ENCODE measurements at regions not wholly inside any gene's neighbourhood (a gene's known extent, or its start where the extent isn't known, plus 50 kb on each side); places are given as distances from the start of the nearest gene placed in this dataset.
A peak's percentile ranks its signal among the peaks of the same experiment; 100 is the strongest.

GRCh38 chr4:173699841-173700475 lies 169.9 kb upstream of the HAND2 start:
- H3K4me1 Mint-ChIP-seq, result no peaks in the 10 kb centered on the region
- H3K4me3 Mint-ChIP-seq, result no peak overlapping the region
- no peak overlapping the region for H3K27ac Mint-ChIP-seq
- no peaks in the 10 kb centered on the region for H3K36me3 Mint-ChIP-seq
- H3K9me3 Mint-ChIP-seq, result no peaks in the 10 kb centered on the region
- ATAC-seq (no peak), DNase-seq (ENCODE audit: low spot score in 2 of 2) (no peak)

DNA sequence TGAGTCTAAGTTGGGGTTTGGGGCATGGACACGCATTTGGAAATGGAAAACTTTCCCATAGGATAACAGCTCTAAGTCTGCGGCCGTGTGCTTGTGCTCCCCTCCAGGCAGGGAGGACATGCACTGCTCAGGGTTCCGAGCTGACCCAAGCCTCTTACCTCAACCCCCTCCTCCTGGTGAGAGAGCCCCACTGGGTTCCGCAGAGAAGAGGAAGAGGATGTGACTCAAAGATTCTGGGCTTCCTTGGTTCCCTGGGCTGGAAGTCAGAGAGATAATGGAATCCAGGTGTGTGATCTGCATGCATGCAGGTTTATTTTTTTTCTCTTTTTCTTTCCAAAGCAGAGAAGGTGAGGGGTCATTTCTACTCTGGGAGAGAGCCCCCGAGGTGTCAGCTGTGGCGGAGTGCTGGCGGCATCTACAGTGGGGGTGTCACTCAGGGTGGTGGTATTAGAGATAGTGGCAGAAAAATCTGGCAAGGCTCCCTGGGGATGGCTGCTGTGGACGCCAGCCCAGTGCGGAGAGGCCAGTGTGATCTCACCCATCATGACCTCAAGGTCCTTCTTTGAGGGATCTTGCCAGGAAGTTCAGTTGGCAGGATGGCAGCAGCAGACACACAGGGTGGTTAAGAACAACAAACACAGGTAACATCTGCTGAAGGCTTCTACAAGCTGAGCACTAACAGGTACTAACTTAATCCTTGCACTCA lies 168.7 kb upstream of the HAND2 start:
- Mint-ChIP-seq H3K36me3 (no peaks in the 10 kb centered on the region), H3K27ac (no peak overlapping the region), H3K9me3 (no peaks in the 10 kb centered on the region), H3K4me3 (no peak overlapping the region), H3K4me1 (no peaks in the 10 kb centered on the region)
- DNase-seq (ENCODE audit: low spot score in 2 of 2) (no peak), ATAC-seq (peak; percentile 19)

DNA sequence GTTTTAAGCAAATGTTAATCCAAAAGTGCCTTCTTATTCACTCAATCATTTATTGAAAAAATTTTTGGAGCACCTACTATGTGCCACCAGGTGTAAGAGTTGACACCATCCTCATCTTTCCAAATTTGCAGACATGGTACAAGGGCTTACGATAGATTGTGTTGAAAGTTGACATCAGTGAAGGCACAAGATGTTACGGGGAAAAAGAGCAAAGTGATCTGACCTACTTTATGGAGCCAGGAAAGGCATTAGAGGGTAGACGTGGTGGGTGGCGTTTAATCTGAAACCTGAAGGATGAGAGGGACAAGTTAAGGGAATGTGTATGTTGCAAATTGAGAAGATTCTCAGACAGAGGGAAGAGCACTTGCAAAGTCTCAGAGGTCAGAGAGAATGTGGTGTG lies 167.8 kb upstream of the HAND2 start:
- Mint-ChIP-seq H3K9me3 (no peaks in the 10 kb centered on the region), H3K36me3 (no peaks in the 10 kb centered on the region), H3K4me1 (no peaks in the 10 kb centered on the region), H3K27ac (no peak overlapping the region), H3K4me3 (no peak overlapping the region)
- ATAC-seq, result no peak
- no peak for DNase-seq (ENCODE audit: low spot score in 2 of 2)

DNA sequence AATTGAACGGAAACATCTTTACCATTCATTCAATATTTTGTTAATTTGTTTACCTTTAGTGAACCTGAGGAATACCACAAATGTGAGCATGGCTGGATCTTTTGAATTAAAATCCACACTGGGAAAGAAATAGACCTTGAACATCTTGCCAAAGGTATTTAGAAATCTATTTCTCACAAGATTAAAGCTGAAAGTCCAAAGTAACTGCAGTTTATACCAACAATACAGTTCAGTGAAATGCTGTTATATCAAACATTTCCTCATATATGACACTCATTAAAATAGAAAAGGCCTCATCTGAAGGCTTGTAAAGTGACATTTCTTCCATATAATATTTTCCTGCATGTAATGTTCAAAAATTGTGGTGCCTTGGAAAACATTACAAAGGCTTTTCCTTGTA lies 166.5 kb upstream of the HAND2 start:
- no peaks in the 10 kb centered on the region for H3K36me3 Mint-ChIP-seq
- H3K27ac Mint-ChIP-seq, result no peak overlapping the region
- no peaks in the 10 kb centered on the region for H3K9me3 Mint-ChIP-seq
- no peaks in the 10 kb centered on the region for H3K4me1 Mint-ChIP-seq
- ATAC-seq, result no peak
- no peak for DNase-seq (ENCODE audit: low spot score in 2 of 2)
- no peak overlapping the region for H3K4me3 Mint-ChIP-seq

- Mint-ChIP-seq H3K36me3 (no peaks in the 10 kb centered on the region), H3K27ac (no peak overlapping the region), H3K9me3 (no peaks in the 10 kb centered on the region), H3K4me1 (no peaks in the 10 kb centered on the region), H3K4me3 (no peak overlapping the region)
- ATAC-seq (no peak), DNase-seq (ENCODE audit: low spot score in 2 of 2) (no peak)
Observed at GRCh38 chr4:173696011-173696410, 166.0 kb upstream of the HAND2 start.

DNA sequence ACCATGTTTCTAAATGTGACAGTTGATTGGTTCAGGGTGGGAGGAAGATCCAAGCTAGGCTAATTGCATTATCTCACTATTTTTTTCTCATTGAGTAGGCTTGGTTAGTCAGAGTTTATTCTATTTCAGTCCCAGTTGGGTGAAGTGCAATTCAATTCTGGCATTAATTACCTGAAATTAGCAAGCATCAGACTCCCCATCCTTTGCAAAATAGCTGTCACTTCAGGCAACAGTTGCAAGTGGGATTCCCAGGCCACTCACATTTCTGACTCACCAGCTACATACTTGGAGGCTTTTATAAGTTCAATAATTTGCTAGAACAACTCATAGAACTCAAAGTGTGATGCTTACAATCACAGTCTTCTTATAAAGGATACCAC lies 155.8 kb upstream of the HAND2 start:
- DNase-seq (ENCODE audit: low spot score in 2 of 2) (no peak), ATAC-seq (no peak)
- Mint-ChIP-seq H3K27ac (no peak overlapping the region), H3K36me3 (no peaks in the 10 kb centered on the region), H3K4me3 (no peak overlapping the region), H3K4me1 (no peaks in the 10 kb centered on the region), H3K9me3 (no peaks in the 10 kb centered on the region)

- Mint-ChIP-seq H3K36me3 (no peaks in the 10 kb centered on the region), H3K4me1 (no peaks in the 10 kb centered on the region), H3K27ac (no peak overlapping the region), H3K9me3 (no peaks in the 10 kb centered on the region), H3K4me3 (no peak overlapping the region)
- ATAC-seq (no peak), DNase-seq (ENCODE audit: low spot score in 2 of 2) (no peak)
Observed at GRCh38 chr4:173685165-173685830, 155.3 kb upstream of the HAND2 start.

DNA sequence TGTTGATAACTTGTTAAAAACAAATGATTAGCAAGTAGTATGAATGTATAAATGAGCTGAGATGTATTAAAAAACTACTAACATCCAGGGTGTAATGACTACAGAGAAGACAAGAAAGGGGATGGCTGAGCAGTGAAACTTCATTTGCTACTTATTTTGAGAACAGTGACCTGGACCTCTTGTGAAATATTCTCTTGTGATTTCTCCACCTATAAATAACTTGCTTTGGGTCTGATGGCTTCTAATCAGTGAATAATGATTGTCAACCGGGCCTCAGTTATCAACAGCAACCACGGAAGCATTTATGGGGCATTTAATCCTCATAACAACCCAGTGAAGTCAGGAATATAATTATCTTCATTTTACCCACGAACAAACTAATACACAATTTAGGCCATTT lies 154.2 kb upstream of the HAND2 start:
- no peaks in the 10 kb centered on the region for H3K36me3 Mint-ChIP-seq
- H3K9me3 Mint-ChIP-seq, result no peaks in the 10 kb centered on the region
- H3K4me3 Mint-ChIP-seq, result no peak overlapping the region
- ATAC-seq (no peak), DNase-seq (ENCODE audit: low spot score in 2 of 2) (no peak)
- no peaks in the 10 kb centered on the region for H3K4me1 Mint-ChIP-seq
- no peak overlapping the region for H3K27ac Mint-ChIP-seq

DNA sequence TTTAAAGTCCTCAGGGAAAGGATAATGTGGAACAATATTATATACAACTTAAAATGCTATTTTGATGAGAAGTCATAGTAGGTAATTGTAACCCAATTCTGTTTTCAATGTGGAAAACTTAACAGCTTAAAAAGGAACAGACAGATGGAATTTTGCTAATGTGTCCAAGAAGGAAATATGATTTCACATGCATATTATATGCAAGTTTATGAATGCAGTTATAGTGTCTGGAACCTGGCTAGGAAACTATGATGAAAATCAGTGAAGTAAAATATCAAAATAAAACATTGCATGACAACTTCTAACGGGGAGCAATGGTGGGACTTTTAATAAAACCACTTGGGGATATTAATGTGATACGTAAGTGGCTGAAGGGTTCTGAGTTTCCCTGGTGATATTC lies 152.6 kb upstream of the HAND2 start:
- H3K9me3 Mint-ChIP-seq, result no peaks in the 10 kb centered on the region
- no peaks in the 10 kb centered on the region for H3K36me3 Mint-ChIP-seq
- no peak for DNase-seq (ENCODE audit: low spot score in 2 of 2)
- no peaks in the 10 kb centered on the region for H3K4me1 Mint-ChIP-seq
- no peak overlapping the region for H3K27ac Mint-ChIP-seq
- ATAC-seq, result no peak
- no peak overlapping the region for H3K4me3 Mint-ChIP-seq

DNA sequence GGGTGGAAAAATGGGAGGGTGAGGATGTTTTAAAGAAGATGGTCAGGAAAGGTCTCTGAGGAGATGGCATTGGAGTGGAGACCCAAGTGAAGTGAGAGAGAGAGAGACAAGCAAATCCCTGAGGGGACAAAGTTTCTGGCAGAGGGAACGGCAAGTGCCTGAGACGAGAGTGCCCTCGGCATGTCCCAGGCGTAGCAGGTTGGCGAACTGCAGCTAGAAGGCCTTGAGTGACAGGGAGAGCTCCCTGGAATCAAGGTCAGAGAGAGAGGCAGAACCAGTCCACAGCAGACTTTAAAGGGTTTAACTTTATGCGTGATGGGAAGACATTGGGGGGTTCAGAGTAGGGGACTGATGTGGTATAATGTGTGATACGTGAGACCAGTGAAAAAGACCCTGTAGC lies 150.2 kb upstream of the HAND2 start:
- ATAC-seq, result no peak
- no peaks in the 10 kb centered on the region for H3K36me3 Mint-ChIP-seq
- H3K27ac Mint-ChIP-seq, result no peak overlapping the region
- no peak for DNase-seq (ENCODE audit: low spot score in 2 of 2)
- H3K4me1 Mint-ChIP-seq, result no peaks in the 10 kb centered on the region
- no peak overlapping the region for H3K4me3 Mint-ChIP-seq
- H3K9me3 Mint-ChIP-seq, result peaks cover 7% of the 10 kb centered on the region

- peaks cover 8% of the 10 kb centered on the region for H3K9me3 Mint-ChIP-seq
- no peaks in the 10 kb centered on the region for H3K4me1 Mint-ChIP-seq
- H3K27ac Mint-ChIP-seq, result no peak overlapping the region
- DNase-seq (ENCODE audit: low spot score in 2 of 2) (no peak), ATAC-seq (no peak)
- H3K4me3 Mint-ChIP-seq, result no peak overlapping the region
- H3K36me3 Mint-ChIP-seq, result no peaks in the 10 kb centered on the region
Observed at GRCh38 chr4:173675446-173675845, 145.4 kb upstream of the HAND2 start.

- H3K36me3 Mint-ChIP-seq, result no peaks in the 10 kb centered on the region
Observed at GRCh38 chr4:173669460-173670179, 139.6 kb upstream of the HAND2 start.

GRCh38 chr4:173661001-173661400 lies 131.0 kb upstream of the HAND2 start:
- H3K27ac Mint-ChIP-seq, result no peak overlapping the region
- H3K4me3 Mint-ChIP-seq, result no peak overlapping the region
- peaks cover 5% of the 10 kb centered on the region for H3K9me3 Mint-ChIP-seq
- no peak for ATAC-seq
- H3K36me3 Mint-ChIP-seq, result no peaks in the 10 kb centered on the region
- no peak for DNase-seq (ENCODE audit: low spot score in 2 of 2)
- no peaks in the 10 kb centered on the region for H3K4me1 Mint-ChIP-seq

More at GRCh38 chr4:173669460-173670179, 139.6 kb upstream of the HAND2 start:
- Mint-ChIP-seq H3K9me3 (no peaks in the 10 kb centered on the region), H3K27ac (no peak overlapping the region), H3K4me3 (no peak overlapping the region), H3K4me1 (no peaks in the 10 kb centered on the region)
- no peak for DNase-seq (ENCODE audit: low spot score in 2 of 2)
- no peak for ATAC-seq

- Mint-ChIP-seq H3K27ac (no peak overlapping the region), H3K9me3 (peaks cover 5% of the 10 kb centered on the region), H3K36me3 (no peaks in the 10 kb centered on the region), H3K4me1 (no peaks in the 10 kb centered on the region), H3K4me3 (no peak overlapping the region)
- DNase-seq (ENCODE audit: low spot score in 2 of 2) (no peak), ATAC-seq (no peak)
Observed at GRCh38 chr4:173656898-173657297, 126.9 kb upstream of the HAND2 start.

DNA sequence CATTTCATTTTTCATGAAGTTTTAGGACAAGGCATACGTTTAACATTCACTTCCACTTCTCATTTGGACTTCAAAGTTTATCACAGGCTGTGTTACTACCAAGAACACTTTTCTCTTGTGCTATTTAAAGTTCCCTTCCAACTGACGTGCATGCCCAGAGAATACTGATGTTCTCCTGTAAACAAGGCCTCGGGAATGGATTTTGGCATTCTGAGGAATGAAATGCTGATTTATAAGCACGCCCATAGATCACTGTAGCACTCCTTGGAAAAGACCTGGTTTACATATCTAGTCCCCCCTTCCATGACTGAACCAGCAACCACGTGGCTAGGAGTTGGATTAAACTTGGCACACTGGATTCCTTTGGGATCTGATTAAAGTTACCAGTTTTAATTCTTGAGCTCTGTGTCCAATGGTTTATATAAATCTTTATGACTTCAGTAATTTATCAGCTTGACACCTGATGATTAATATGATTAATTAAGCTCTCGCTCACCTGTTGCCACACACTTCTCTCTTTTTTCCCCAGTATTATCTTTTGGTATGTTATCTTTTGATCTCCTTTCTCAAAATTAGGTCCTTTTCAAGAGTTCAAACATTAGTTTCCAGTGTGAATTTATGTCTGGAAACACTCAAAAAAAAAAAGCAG lies 122.4 kb upstream of the HAND2 start:
- H3K9me3 Mint-ChIP-seq, result no peaks in the 10 kb centered on the region
- DNase-seq (ENCODE audit: low spot score in 2 of 2) (no peak), ATAC-seq (no peak)
- no peak overlapping the region for H3K4me3 Mint-ChIP-seq
- H3K36me3 Mint-ChIP-seq, result no peaks in the 10 kb centered on the region
- H3K4me1 Mint-ChIP-seq, result no peaks in the 10 kb centered on the region
- H3K27ac Mint-ChIP-seq, result no peak overlapping the region

All from stimulated activated effector memory CD8-positive, alpha-beta T cell treated with anti-CD3 and anti-CD28 coated beads, Interleukin-12 subunit alpha, Interleukin-12 subunit beta, amount 100 ng/mL, for 72 hours (primary cell).